HCT116 (cell line): ENCODE measurements at regions not wholly inside any gene's neighbourhood (a gene's known extent, or its start where the extent isn't known, plus 50 kb on each side); places are given as distances from the start of the nearest gene placed in this dataset.

Source experiments
- ATAC-seq: fragments of 200-7000 bp; cut with Tn5 transposase; 2 replicates; pipeline ENCODE4 v1.9.1; 2020; ENCODE audit warnings: mild to moderate bottlenecking, moderate library complexity
- BruUV-seq: library from RNA; stranded (reverse); fragments of 400-500 nt; replicated peaks from 2 replicates; lab custom pipeline; 2021; lab: Mats Ljungman, UMichigan
- CTCF ChIA-PET: fragments of 300-600 bp; sonication (Branson Sonifier 250); formaldehyde crosslinking; loops from one replicate; lab custom pipeline; 2021; ENCODE audit warnings: antibody characterized with exemption; lab: Charles Lee
- POLR2A ChIA-PET: fragments of 300-600, 350-600 bp; sonication (Branson Sonifier 250); formaldehyde crosslinking; loops from one replicate; lab custom pipeline; 2021; ENCODE audit warnings: antibody characterized with exemption; lab: Charles Lee
- RAD21 ChIA-PET, 2 experiments: fragments of 300-600 bp; sonication (Branson Sonifier 250); formaldehyde crosslinking; loops; one replicate each; lab custom pipeline; 2023; ENCODE audit warnings: low total read pairs in 2 of 2; ENCODE audit not compliant: uncharacterized antibody in 2 of 2, unreplicated experiment in 2 of 2, low non-redundant PET in 1 of 2; lab: Charles Lee
- DNase-seq: peaks from one replicate; pipeline ENCODE4 v3.0.0-alpha.2; 2010; ENCODE audit warnings: low read depth, low spot score
- H2AFZ ChIP-seq: fragments of 200-600 bp; shearing (Covaris generic), sonication (generic); 2 replicates; pipeline ENCODE4 v1.6.1; 2017; ENCODE audit warnings: low read depth, mixed run types, mixed read lengths, antibody characterized with exemption, low read length; ENCODE audit not compliant: poor library complexity, severe bottlenecking
- H3K27ac ChIP-seq: 2 replicates; pipeline ENCODE4 v1.5.1; 2012; ENCODE audit warnings: low read depth, low read length
- H3K27me3 ChIP-seq: fragments of 200-600 bp; sonication (generic); 2 replicates; pipeline ENCODE4 v1.6.1; 2016; ENCODE audit warnings: mixed run types, low read length, mixed read lengths; ENCODE audit not compliant: insufficient read depth
- H3K36me3 ChIP-seq, 2 experiments: fragments of 200-500 bp in 1 of 2; fragments of 200-600 bp in 1 of 2; sonication (Bioruptor generic) in 1 of 2; sonication (generic) in 1 of 2; 2 replicates each; pipeline versions ENCODE4 v1.5.1 to v1.6.1; 2014 to 2016; ENCODE audit warnings: low read length in 2 of 2, inconsistent platforms in 1 of 2, mixed read lengths in 1 of 2, mixed run types in 1 of 2; ENCODE audit not compliant: insufficient read depth in 2 of 2, control insufficient read depth in 1 of 2
- H3K4me1 ChIP-seq, 2 experiments: fragments of 200-600 bp in 1 of 2; sonication (generic) in 1 of 2; 2 replicates each; pipeline versions ENCODE4 v1.5.1 to v1.6.1; 2012 to 2017; ENCODE audit warnings: low read length in 2 of 2, inconsistent platforms in 1 of 2, mild to moderate bottlenecking in 1 of 2, mixed read lengths in 1 of 2, mixed run types in 1 of 2, moderate library complexity in 1 of 2; ENCODE audit not compliant: insufficient read depth in 2 of 2, control insufficient read depth in 1 of 2
- H3K4me2 ChIP-seq: fragments of 200-600 bp; sonication (generic); 2 replicates; pipeline ENCODE4 v1.6.1; 2017; ENCODE audit warnings: mixed run types, low read length, mixed read lengths
- H3K4me3 ChIP-seq, 2 experiments: fragments of 200-600 bp in 1 of 2; sonication (generic) in 1 of 2; replicated peaks in 1 of 2; 2 replicates each; pipeline ENCODE4 v1.5.1; 2011 to 2016; ENCODE audit warnings: low read length in 2 of 2, control low read depth in 1 of 2, low read depth in 1 of 2, mild to moderate bottlenecking in 1 of 2, mixed read lengths in 1 of 2, mixed run types in 1 of 2
- H3K79me2 ChIP-seq: fragments of 200-600 bp; sonication (generic); 2 replicates; pipeline ENCODE4 v1.6.1; 2017; ENCODE audit warnings: mild to moderate bottlenecking, mixed run types, low read length, moderate library complexity, mixed read lengths; ENCODE audit not compliant: insufficient read depth
- H3K9ac ChIP-seq: fragments of 200-600 bp; sonication (generic); 2 replicates; pipeline ENCODE4 v1.6.1; 2016; ENCODE audit warnings: low read length, mixed read lengths
- H3K9me2 ChIP-seq: fragments of 200-600 bp; sonication (generic), shearing (Covaris generic); 2 replicates; pipeline ENCODE4 v1.6.1; 2017; ENCODE audit warnings: mixed run types, mild to moderate bottlenecking, moderate library complexity; ENCODE audit not compliant: insufficient read depth
- H3K9me3 ChIP-seq, 2 experiments: fragments of 200-500 bp in 1 of 2; fragments of 200-600 bp in 1 of 2; sonication (Bioruptor generic) in 1 of 2; sonication (generic) in 1 of 2; 2 replicates each; pipeline ENCODE4 v1.6.1; 2014 to 2017; ENCODE audit warnings: low read length in 2 of 2, mixed read lengths in 2 of 2, inconsistent platforms in 1 of 2, low read depth in 1 of 2, mild to moderate bottlenecking in 1 of 2, mixed run types in 1 of 2, moderate library complexity in 1 of 2; ENCODE audit not compliant: control insufficient read depth in 1 of 2, insufficient read depth in 1 of 2
- H4K20me1 ChIP-seq: fragments of 200-600 bp; sonication (generic), shearing (Covaris generic); 2 replicates; pipeline ENCODE4 v1.6.1; 2017; ENCODE audit warnings: mixed run types, mild to moderate bottlenecking, moderate library complexity; ENCODE audit not compliant: insufficient read depth
- ATF3 ChIP-seq: IDR thresholded peaks from 2 replicates; pipeline ENCODE4 v1.6.1; 2012
- CBX3 ChIP-seq: IDR thresholded peaks from 2 replicates; pipeline ENCODE4 v1.6.1; 2012; ENCODE audit warnings: low read depth
- EGR1 ChIP-seq: IDR thresholded peaks from 2 replicates; pipeline ENCODE4 v1.6.1; 2012; ENCODE audit warnings: low read depth
- ELF1 ChIP-seq: IDR thresholded peaks from 2 replicates; pipeline ENCODE4 v1.6.1; 2012; ENCODE audit warnings: low read depth, borderline replicate concordance
- EZH2 ChIP-seq: fragments of 200-600 bp; sonication (generic); IDR thresholded peaks from 2 replicates; pipeline ENCODE4 v1.6.1; 2017; ENCODE audit warnings: antibody characterized with exemption, mixed run types
- EZH2phosphoT487 ChIP-seq: fragments of 200-600 bp; IDR thresholded peaks from 2 replicates; pipeline ENCODE4 v1.6.1; 2018; ENCODE audit warnings: antibody characterized with exemption, borderline replicate concordance
- JUND ChIP-seq: IDR thresholded peaks from 2 replicates; pipeline ENCODE4 v1.6.1; 2012
- POLR2AphosphoS5 ChIP-seq: IDR thresholded peaks from 2 replicates; pipeline ENCODE4 v1.6.1; 2011; ENCODE audit warnings: mild to moderate bottlenecking, low read depth, low read length, moderate library complexity
- RAD21 ChIP-seq: IDR thresholded peaks from 2 replicates; pipeline ENCODE4 v1.6.1; 2012; ENCODE audit warnings: low read depth, mild to moderate bottlenecking
- SIN3A ChIP-seq: IDR thresholded peaks from 2 replicates; pipeline ENCODE4 v1.6.1; 2012; ENCODE audit warnings: low read depth
- SP1 ChIP-seq: IDR thresholded peaks from 2 replicates; pipeline ENCODE4 v1.6.1; 2012; ENCODE audit warnings: low read depth
- SRF ChIP-seq: IDR thresholded peaks from 2 replicates; pipeline ENCODE4 v1.6.1; 2012; ENCODE audit warnings: low read depth
- TCF7L2 ChIP-seq: IDR thresholded peaks from 2 replicates; pipeline ENCODE4 v1.7.0; 2011; ENCODE audit warnings: borderline replicate concordance, inconsistent platforms; ENCODE audit not compliant: insufficient read depth, insufficient read length; ENCODE audit errors: extremely low read depth
- ZBTB33 ChIP-seq: IDR thresholded peaks from 2 replicates; pipeline ENCODE4 v1.6.1; 2011; ENCODE audit warnings: mild to moderate bottlenecking, low read length, moderate library complexity; ENCODE audit not compliant: insufficient replicate concordance; ENCODE audit errors: extremely low read depth
- intact Hi-C: fragments of 100-400 bp; cut with micrococcal nuclease; formaldehyde crosslinking; loops from 2 replicates; pipeline ENCODE4 v1.10.0; 2022
- TF ChIP-seq, protein P1 (sequence below): IDR thresholded peaks from 2 replicates; pipeline ENCODE4 v1.6.1; 2012

DNA sequence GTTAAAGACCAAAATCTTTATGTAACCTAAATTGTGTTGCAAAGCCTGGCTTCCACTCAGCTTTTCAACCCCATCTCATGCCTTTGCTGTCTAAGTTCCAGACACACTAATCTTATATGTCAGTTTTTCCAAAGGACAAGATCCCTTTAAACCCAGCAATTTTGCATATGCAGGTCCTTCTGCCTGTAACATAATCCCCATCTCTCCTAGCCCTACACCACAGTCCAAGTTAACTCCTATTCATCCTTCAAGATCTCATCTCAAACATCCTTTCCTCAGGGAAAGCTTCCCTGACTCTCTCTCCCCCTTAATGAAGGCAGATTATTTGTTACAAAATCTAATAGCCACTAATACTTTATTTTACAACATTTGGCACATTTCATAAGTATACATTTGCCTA is 366.3 kb downstream of the PLPP3 start:
- Histone ChIP-seq H3K4me1 (no peaks in the 10 kb centered on the region), H3K9ac (no peak overlapping the region), H3K36me3 (no peaks in the 10 kb centered on the region), H3K9me3 (no peaks in the 10 kb centered on the region), H3K4me3 (no peak overlapping the region), H3K9me2 (no peaks in the 10 kb centered on the region)
- no peak for DNase-seq
- ChIA-PET RAD21 (no interaction called here), CTCF (no interaction called here)
- intact Hi-C loops, result no loop called here
- TF ChIP-seq JUND (no peak), SP1 (no peak), EGR1 (no peak), ATF3 (no peak), SIN3A (no peak), EZH2 (no peak), CBX3 (no peak), EZH2phosphoT487 (no peak), POLR2AphosphoS5 (no peak), TCF7L2 (no peak), SRF (no peak), RAD21 (no peak), ZBTB33 (no peak), ELF1 (no peak)
- TF ChIP-seq, protein P1, sequence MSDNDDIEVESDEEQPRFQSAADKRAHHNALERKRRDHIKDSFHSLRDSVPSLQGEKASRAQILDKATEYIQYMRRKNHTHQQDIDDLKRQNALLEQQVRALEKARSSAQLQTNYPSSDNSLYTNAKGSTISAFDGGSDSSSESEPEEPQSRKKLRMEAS, result no peak
- TF ChIP-seq, all 23 proteins: peak for 0
- no peaks in the 10 kb centered on the region for H3K79me2 ChIP-seq
- POLR2A ChIA-PET, result no interaction called here
- no peak for ATAC-seq
- H3K4me2 ChIP-seq, result no peak overlapping the region
- H3K27me3 ChIP-seq, result no peaks in the 10 kb centered on the region
- no TSS peak for BruUV-seq
- H2AFZ ChIP-seq, result no peak overlapping the region
- no peaks in the 10 kb centered on the region for H4K20me1 ChIP-seq
- H3K27ac ChIP-seq, result no peak overlapping the region
